HFF-Myc (cell line): ENCODE measurements at regions not wholly inside any gene's neighbourhood (a gene's known extent, or its start where the extent isn't known, plus 50 kb on each side); places are given as distances from the start of the nearest gene placed in this dataset.
"Not testable (repeated sequence)": the region's sequence is repeated elsewhere in the genome, so short reads cannot be mapped to it uniquely, and the experiment has no call there.

Experiments used
- DNase-seq: peaks from one replicate; pipeline ENCODE4 v3.0.0-alpha.2; 2011; ENCODE audit warnings: low read depth; ENCODE audit errors: extremely low read depth
- H3K4me3 ChIP-seq: replicated peaks from 2 replicates; pipeline ENCODE4 v1.5.1; 2011; ENCODE audit warnings: low read depth, mild to moderate bottlenecking, control low read depth, low read length
- TF ChIP-seq, protein P1 (sequence below): IDR thresholded peaks from 2 replicates; pipeline ENCODE4 v1.5.1; 2012; ENCODE audit warnings: mild to moderate bottlenecking, low read depth, low read length, control low read depth; ENCODE audit errors: missing control alignments

- TF ChIP-seq, protein P1, sequence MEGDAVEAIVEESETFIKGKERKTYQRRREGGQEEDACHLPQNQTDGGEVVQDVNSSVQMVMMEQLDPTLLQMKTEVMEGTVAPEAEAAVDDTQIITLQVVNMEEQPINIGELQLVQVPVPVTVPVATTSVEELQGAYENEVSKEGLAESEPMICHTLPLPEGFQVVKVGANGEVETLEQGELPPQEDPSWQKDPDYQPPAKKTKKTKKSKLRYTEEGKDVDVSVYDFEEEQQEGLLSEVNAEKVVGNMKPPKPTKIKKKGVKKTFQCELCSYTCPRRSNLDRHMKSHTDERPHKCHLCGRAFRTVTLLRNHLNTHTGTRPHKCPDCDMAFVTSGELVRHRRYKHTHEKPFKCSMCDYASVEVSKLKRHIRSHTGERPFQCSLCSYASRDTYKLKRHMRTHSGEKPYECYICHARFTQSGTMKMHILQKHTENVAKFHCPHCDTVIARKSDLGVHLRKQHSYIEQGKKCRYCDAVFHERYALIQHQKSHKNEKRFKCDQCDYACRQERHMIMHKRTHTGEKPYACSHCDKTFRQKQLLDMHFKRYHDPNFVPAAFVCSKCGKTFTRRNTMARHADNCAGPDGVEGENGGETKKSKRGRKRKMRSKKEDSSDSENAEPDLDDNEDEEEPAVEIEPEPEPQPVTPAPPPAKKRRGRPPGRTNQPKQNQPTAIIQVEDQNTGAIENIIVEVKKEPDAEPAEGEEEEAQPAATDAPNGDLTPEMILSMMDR: no peak
- DNase-seq: no peak
- H3K4me3 ChIP-seq: no peak overlapping the region
Measured at GRCh38 chr22:22822106-22822505, 65.5 kb upstream of the IGLL5 start.

DNA sequence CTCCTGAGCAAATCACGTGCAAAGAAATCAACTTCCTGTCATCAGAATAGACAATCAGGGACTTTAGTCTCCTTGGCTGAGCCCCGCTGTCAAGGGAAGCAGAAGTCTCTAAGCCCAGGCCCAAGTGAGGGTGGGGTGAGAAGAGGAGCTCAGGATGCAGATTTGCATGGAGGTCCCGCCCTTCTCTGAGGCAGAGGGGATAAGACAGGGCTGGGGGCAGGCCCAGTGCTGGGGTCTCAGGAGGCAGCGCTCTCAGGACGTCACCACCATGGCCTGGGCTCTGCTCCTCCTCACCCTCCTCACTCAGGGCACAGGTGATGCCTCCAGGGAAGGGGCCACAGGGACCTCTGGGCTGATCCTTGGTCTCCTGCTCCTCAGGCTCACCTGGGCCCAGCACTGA is 65.1 kb upstream of the IGLL5 start:
- not testable (repeated sequence) for H3K4me3 ChIP-seq, DNase-seq

- DNase-seq: no peak
- H3K4me3 ChIP-seq: no peak overlapping the region
- TF ChIP-seq, protein P1: no peak
Measured at GRCh38 chr22:22823131-22823810, 64.3 kb upstream of the IGLL5 start.

- no peak for DNase-seq
- TF ChIP-seq, protein P1: no peak
- no peak overlapping the region for H3K4me3 ChIP-seq
Measured at GRCh38 chr22:22824340-22825212, 63.0 kb upstream of the IGLL5 start.

GRCh38 chr22:22825213-22825593 is 62.4 kb upstream of the IGLL5 start:
- TF ChIP-seq, protein P1: no peak
- H3K4me3 ChIP-seq: no peak overlapping the region
- no peak for DNase-seq

DNA sequence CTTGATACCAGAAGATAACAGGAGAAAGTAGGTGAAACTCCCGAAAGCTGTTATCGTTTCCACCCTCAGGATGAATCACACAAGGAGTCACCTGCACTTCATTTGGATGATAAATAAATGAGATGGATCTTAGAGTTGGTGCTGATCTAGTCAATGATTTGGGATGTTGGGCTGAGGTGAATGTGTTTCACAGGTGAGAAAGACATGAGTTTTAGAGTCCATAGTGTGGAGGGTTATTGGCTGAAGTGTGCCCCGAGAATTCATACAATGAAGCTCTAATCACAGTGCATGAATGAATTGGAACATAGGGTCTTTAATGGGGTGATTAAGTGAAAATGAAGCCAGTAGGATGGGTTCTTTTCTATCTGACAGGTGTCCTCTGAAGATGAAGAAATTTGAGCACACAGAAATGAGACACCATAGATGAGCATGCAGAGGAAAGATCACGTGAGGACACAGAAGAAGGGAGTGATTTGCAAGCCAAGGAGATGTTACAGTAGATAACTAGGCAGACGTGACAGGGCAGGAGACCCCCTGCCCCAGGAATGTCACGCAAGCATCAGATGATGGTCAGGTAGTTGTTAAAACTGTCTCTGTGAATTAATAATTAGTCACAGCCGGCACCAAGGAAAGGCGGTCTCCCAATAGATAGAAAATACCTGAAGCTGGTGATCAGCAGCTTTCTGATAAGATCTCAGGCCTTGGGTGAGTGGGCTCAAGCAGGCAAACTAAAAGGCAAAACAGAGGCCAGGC is 60.3 kb upstream of the IGLL5 start:
- no peak for DNase-seq
- H3K4me3 ChIP-seq: no peak overlapping the region
- TF ChIP-seq, protein P1: no peak

GRCh38 chr22:22830193-22830592 is 57.4 kb upstream of the IGLL5 start:
- no peak for DNase-seq
- TF ChIP-seq, protein P1: no peak
- no peak overlapping the region for H3K4me3 ChIP-seq
